Mammary epithelial cell (primary cell): ENCODE measurements at regions not wholly inside any gene's neighbourhood (a gene's known extent, or its start where the extent isn't known, plus 50 kb on each side); places are given as distances from the start of the nearest gene placed in this dataset.

ENCODE experiments used
- EZH2 ChIP-seq: IDR thresholded peaks from 2 replicates; pipeline ENCODE4 v1.6.1; 2012; ENCODE audit warnings: low read length, inconsistent platforms, borderline replicate concordance
- TF ChIP-seq, protein P1 (sequence below), 2 donors: IDR thresholded peaks in 1 of 2; conservative IDR thresholded peaks in 1 of 2; 2 replicates each; pipeline ENCODE4 v1.5.1; 2011 to 2012; ENCODE audit warnings: inconsistent platforms in 2 of 2, low read length in 2 of 2, mild to moderate bottlenecking in 2 of 2, control low read depth in 1 of 2, low read depth in 1 of 2; ENCODE audit not compliant: insufficient read depth in 1 of 2; ENCODE audit errors: extremely low read depth in 1 of 2

DNA sequence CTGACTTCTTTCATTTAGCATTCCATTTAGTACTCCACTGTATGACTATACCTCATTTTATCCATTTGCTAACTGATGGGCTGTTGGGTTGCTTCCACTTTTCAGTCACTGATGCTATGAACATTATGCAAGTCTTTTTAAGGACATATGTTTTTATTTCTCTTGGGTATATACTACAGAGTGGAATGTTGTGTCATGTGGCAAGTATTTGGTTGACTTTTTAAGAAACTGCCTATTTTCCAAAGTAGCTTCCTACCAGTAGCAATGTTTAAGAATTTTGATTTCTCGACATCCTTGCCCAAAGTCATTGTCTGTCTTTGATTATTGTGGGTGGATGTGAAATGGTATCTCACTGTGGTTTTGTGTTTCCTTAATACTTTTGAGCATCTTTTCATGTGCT is 110.1 kb upstream of the TPM1 start:
- TF ChIP-seq, protein P1, sequence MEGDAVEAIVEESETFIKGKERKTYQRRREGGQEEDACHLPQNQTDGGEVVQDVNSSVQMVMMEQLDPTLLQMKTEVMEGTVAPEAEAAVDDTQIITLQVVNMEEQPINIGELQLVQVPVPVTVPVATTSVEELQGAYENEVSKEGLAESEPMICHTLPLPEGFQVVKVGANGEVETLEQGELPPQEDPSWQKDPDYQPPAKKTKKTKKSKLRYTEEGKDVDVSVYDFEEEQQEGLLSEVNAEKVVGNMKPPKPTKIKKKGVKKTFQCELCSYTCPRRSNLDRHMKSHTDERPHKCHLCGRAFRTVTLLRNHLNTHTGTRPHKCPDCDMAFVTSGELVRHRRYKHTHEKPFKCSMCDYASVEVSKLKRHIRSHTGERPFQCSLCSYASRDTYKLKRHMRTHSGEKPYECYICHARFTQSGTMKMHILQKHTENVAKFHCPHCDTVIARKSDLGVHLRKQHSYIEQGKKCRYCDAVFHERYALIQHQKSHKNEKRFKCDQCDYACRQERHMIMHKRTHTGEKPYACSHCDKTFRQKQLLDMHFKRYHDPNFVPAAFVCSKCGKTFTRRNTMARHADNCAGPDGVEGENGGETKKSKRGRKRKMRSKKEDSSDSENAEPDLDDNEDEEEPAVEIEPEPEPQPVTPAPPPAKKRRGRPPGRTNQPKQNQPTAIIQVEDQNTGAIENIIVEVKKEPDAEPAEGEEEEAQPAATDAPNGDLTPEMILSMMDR (conservative IDR thresholded peaks at IDR 0.05 in 1 of 2, IDR thresholded peaks at IDR 0.05 in 1 of 2; ENCODE audit: extremely low read depth in 1 of 2, insufficient read depth in 1 of 2, low read depth in 1 of 2, low read length in 2 of 2), result no peak
- no peak for TF ChIP-seq EZH2
